Stomach (tissue), 8 donors: ENCODE measurements at regions not wholly inside any gene's neighbourhood (a gene's known extent, or its start where the extent isn't known, plus 50 kb on each side); places are given as distances from the start of the nearest gene placed in this dataset.
A peak's percentile ranks its signal among the peaks of the same experiment; 100 is the strongest.

ENCODE experiments used
- DNase-seq, 2 donors: peaks; one replicate each; pipeline versions ENCODE4 v3.0.0 to v3.0.0-alpha.2; 2013 to 2019
- H3K27ac ChIP-seq, 5 donors: fragments of 200-600 bp in 4 of 5; sonication (generic) in 4 of 5; one replicate each; pipeline ENCODE4 v1.5.1; 2013 to 2019; ENCODE audit warnings: mild to moderate bottlenecking in 1 of 5, moderate library complexity in 1 of 5
- H3K27me3 ChIP-seq, 3 donors: fragments of 200-600 bp; sonication (generic); one replicate each; pipeline ENCODE4 v1.5.1; 2017 to 2019; ENCODE audit warnings: mixed run types in 1 of 3
- H3K36me3 ChIP-seq, 4 donors: fragments of 200-600 bp; sonication (generic); 1 replicate in 3 of 4; 2 replicates in 1 of 4; pipeline ENCODE4 v1.5.1; 2016 to 2019
- H3K4me1 ChIP-seq, 4 donors: fragments of 200-600 bp; sonication (generic); one replicate each; pipeline ENCODE4 v1.5.1; 2016 to 2019
- H3K4me3 ChIP-seq, 4 donors: fragments of 200-600 bp; sonication (generic) in 3 of 4; one replicate each; pipeline ENCODE4 v1.5.1; 2016 to 2019; ENCODE audit warnings: mild to moderate bottlenecking in 1 of 4
- H3K9me3 ChIP-seq, 4 donors: fragments of 200-600 bp; sonication (generic); one replicate each; pipeline ENCODE4 v1.5.1; 2016 to 2019
- CTCF ChIP-seq, 7 experiments: fragments of 450-650 bp in 4 of 7; fragments of 200-600 bp in 3 of 7; sonication (generic) in 3 of 7; IDR thresholded peaks; one replicate each; pipeline ENCODE4 v1.5.1; 2016 to 2019; ENCODE audit warnings: antibody characterized with exemption in 7 of 7, control low read depth in 2 of 7, mild to moderate bottlenecking in 1 of 7
- EP300 ChIP-seq: sonication (generic); formaldehyde crosslinking; IDR thresholded peaks from one replicate; pipeline ENCODE4 v1.6.1; 2017; ENCODE audit warnings: antibody characterized with exemption
- POLR2A ChIP-seq, 4 donors: fragments of 450-650 bp; IDR thresholded peaks; one replicate each; pipeline ENCODE4 v1.6.1; 2016; ENCODE audit warnings: antibody characterized with exemption in 4 of 4, control low read depth in 2 of 4, mild to moderate bottlenecking in 1 of 4, moderate library complexity in 1 of 4
- POLR2AphosphoS5 ChIP-seq, 3 donors: sonication (generic); formaldehyde crosslinking; IDR thresholded peaks; one replicate each; pipeline ENCODE4 v1.6.1; 2016; ENCODE audit warnings: antibody characterized with exemption in 3 of 3
- WGBS, 5 donors: extraction: QIAGEN DNeasy Blood & Tissue Kit in 3 of 5; methylation state at CpG; one replicate each; pipeline versions ENCODE4 v1.1.5 to v1.1.7; 2013 to 2018; 5-methylcytosine and 5-hydroxymethylcytosine counted together
- intact Hi-C: fragments of 100-400 bp; cut with DNase I; formaldehyde crosslinking; loops from one replicate; pipeline ENCODE4 v1.15.1; 2023; ENCODE audit warnings: low total_unique reads
- donor health status: healthy with polysubstance abuse.
- donor health status: Bipolar disorder and iron deficiency.
- donor health status: healthy.

GRCh38 chr5:165876538-165876937 is 2371.1 kb downstream of the MAT2B start:
- no peak overlapping the region for H3K27ac ChIP-seq
- H3K27me3 ChIP-seq, result no peaks in the 10 kb centered on the region
- DNase-seq, result no peak
- intact Hi-C loops, result no loop called here
- TF ChIP-seq POLR2AphosphoS5 (IDR thresholded peaks at IDR 0.05) (no peak), EP300 (no peak), POLR2A (IDR thresholded peaks at IDR 0.05) (no peak)
- no peaks in the 10 kb centered on the region for H3K36me3 ChIP-seq
- H3K4me3 ChIP-seq, result no peak overlapping the region
- H3K4me1 ChIP-seq, result no peaks in the 10 kb centered on the region
- no peaks in the 10 kb centered on the region for H3K9me3 ChIP-seq

- Histone ChIP-seq H3K4me3 (no peak overlapping the region), H3K9me3 (no peaks in the 10 kb centered on the region), H3K36me3 (no peaks in the 10 kb centered on the region), H3K4me1 (no peaks in the 10 kb centered on the region), H3K27me3 (no peaks in the 10 kb centered on the region), H3K27ac (no peak overlapping the region)
- 80 to 84% (median 83%) methylated on average over 3 of the region's 3 CpGs for WGBS, 5 donors
- intact Hi-C loops, result no loop called here
- TF ChIP-seq POLR2AphosphoS5 (IDR thresholded peaks at IDR 0.05), result no peak
- DNase-seq, result no peak
These were observed 2372.1 kb downstream of the MAT2B start for GRCh38 chr5:165877475-165877874.

GRCh38 chr5:165881259-165881658 is 2375.8 kb downstream of the MAT2B start:
- intact Hi-C loops, result no loop called here
- H3K4me1 ChIP-seq, result no peaks in the 10 kb centered on the region
- DNase-seq, result no peak
- H3K27me3 ChIP-seq, result no peaks in the 10 kb centered on the region
- no peak overlapping the region for H3K27ac ChIP-seq
- 73 to 87% (median 74%) methylated on average over 2 of the region's 2 CpGs for WGBS, 5 donors
- H3K9me3 ChIP-seq, result no peaks in the 10 kb centered on the region
- no peaks in the 10 kb centered on the region for H3K36me3 ChIP-seq
- TF ChIP-seq EP300 (no peak), POLR2A (IDR thresholded peaks at IDR 0.05) (no peak), CTCF (IDR thresholded peaks at IDR 0.05) (peak in 1 of 7 experiments; percentile 10), POLR2AphosphoS5 (IDR thresholded peaks at IDR 0.05) (no peak)
- no peak overlapping the region for H3K4me3 ChIP-seq

- no peak for DNase-seq
- H3K4me1 ChIP-seq, result no peaks in the 10 kb centered on the region
- H3K9me3 ChIP-seq, result no peaks in the 10 kb centered on the region
- TF ChIP-seq CTCF (IDR thresholded peaks at IDR 0.05) (no peak), POLR2A (IDR thresholded peaks at IDR 0.05) (no peak), EP300 (no peak), POLR2AphosphoS5 (IDR thresholded peaks at IDR 0.05) (no peak)
- no peak overlapping the region for H3K27ac ChIP-seq
- H3K27me3 ChIP-seq, result no peaks in the 10 kb centered on the region
- no peak overlapping the region for H3K4me3 ChIP-seq
- intact Hi-C loops, result no loop called here
- WGBS, 5 donors, result 70 to 82% (median 72%) methylated on average over 3 of the region's 3 CpGs
- H3K36me3 ChIP-seq, result no peaks in the 10 kb centered on the region
These were observed 2376.7 kb downstream of the MAT2B start for GRCh38 chr5:165882099-165882498.

GRCh38 chr5:165885623-165886350 is 2380.4 kb downstream of the MAT2B start:
- intact Hi-C loops, result no loop called here
- H3K27me3 ChIP-seq, result no peaks in the 10 kb centered on the region
- WGBS, 5 donors, result 76 to 87% (median 81%) methylated on average over 12 of the region's 12 CpGs

GRCh38 chr5:165887147-165887546 is 2381.7 kb downstream of the MAT2B start:
- TF ChIP-seq POLR2AphosphoS5 (IDR thresholded peaks at IDR 0.05) (no peak), CTCF (IDR thresholded peaks at IDR 0.05) (no peak), POLR2A (IDR thresholded peaks at IDR 0.05) (no peak), EP300 (no peak)
- Histone ChIP-seq H3K27me3 (no peaks in the 10 kb centered on the region), H3K4me3 (no peak overlapping the region), H3K27ac (no peak overlapping the region), H3K9me3 (no peaks in the 10 kb centered on the region), H3K36me3 (no peaks in the 10 kb centered on the region), H3K4me1 (no peaks in the 10 kb centered on the region)
- DNase-seq, result no peak
- WGBS, 5 donors, result 85 to 95% (median 86%) methylated on average over 2 of the region's 2 CpGs
- intact Hi-C loops, result no loop called here

More at GRCh38 chr5:165885623-165886350, 2380.4 kb downstream of the MAT2B start:
- Histone ChIP-seq H3K36me3 (no peaks in the 10 kb centered on the region), H3K9me3 (no peaks in the 10 kb centered on the region), H3K27ac (no peak overlapping the region), H3K4me1 (no peaks in the 10 kb centered on the region), H3K4me3 (no peak overlapping the region)
- no peak for TF ChIP-seq EP300
- DNase-seq, result no peak
